ENCODE measurements at regions not wholly inside any gene's neighbourhood (a gene's known extent, or its start where the extent isn't known, plus 50 kb on each side); places are given as distances from the start of the nearest gene placed in this dataset.

DNA sequence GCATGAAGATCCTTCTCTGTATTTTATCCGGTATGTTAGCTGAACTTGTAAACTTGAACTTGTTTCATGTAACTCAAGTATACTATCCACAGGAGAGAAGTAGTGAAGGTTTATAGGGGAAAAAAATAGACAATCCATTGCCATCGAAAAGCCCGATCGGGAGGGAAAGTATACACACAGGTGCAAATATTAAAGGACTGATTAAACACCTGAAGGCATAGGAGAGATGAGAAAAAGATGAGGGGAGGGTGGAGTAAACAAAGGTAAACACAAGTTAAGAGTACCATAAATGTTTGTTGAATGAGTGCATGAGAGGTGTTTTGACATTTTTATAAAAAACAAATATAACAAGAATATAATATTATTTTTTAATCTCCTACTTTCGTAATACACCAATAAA is 64.3 kb upstream of the CITED2 start:
- intact Hi-C loops (cut with DNase I; ENCODE audit: low total_unique reads), result no loop called here

DNA sequence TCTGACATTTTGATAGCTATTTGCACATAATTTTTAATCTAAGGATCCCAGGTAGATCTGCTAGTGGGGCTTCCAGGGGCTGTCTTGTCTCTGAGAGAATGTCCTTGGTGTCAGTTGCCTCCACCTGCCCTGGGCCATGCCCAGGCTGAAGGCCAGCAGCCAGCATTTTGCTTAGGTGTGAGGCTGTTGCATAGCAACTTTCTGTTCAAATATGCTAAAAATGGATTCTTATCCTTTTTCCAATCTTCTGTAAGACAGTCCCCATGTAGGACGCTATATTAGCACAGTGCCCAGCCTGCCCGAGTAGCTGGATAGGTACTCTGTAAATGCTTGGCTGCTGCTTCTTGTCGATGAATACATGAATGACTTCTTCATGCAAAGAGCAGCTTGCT is 62.5 kb upstream of the CITED2 start:
- Histone ChIP-seq H3K36me3 (ENCODE audit: low read depth, missing control alignments) (no peaks in the 10 kb centered on the region), H3K9me3 (no peaks in the 10 kb centered on the region), H3K4me1 (no peaks in the 10 kb centered on the region), H3K27me3 (no peaks in the 10 kb centered on the region), H3K27ac (no peak overlapping the region), H3K4me3 (no peak overlapping the region)
- intact Hi-C loops (cut with DNase I; ENCODE audit: low total_unique reads), result no loop called here
- TF ChIP-seq, protein P1, sequence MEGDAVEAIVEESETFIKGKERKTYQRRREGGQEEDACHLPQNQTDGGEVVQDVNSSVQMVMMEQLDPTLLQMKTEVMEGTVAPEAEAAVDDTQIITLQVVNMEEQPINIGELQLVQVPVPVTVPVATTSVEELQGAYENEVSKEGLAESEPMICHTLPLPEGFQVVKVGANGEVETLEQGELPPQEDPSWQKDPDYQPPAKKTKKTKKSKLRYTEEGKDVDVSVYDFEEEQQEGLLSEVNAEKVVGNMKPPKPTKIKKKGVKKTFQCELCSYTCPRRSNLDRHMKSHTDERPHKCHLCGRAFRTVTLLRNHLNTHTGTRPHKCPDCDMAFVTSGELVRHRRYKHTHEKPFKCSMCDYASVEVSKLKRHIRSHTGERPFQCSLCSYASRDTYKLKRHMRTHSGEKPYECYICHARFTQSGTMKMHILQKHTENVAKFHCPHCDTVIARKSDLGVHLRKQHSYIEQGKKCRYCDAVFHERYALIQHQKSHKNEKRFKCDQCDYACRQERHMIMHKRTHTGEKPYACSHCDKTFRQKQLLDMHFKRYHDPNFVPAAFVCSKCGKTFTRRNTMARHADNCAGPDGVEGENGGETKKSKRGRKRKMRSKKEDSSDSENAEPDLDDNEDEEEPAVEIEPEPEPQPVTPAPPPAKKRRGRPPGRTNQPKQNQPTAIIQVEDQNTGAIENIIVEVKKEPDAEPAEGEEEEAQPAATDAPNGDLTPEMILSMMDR (IDR thresholded peaks at IDR 0.05), result no peak
- no peak for TF ChIP-seq POLR2A (IDR thresholded peaks at IDR 0.05)
- 88 to 91% methylated on average over 3 of the region's 3 CpGs for WGBS, 2 donors
- no peak for DNase-seq

More for the DNA sequence above, 64.3 kb upstream of the CITED2 start:
- Histone ChIP-seq H3K9me3 (no peaks in the 10 kb centered on the region), H3K4me3 (no peak overlapping the region), H3K36me3 (ENCODE audit: low read depth, missing control alignments) (no peaks in the 10 kb centered on the region), H3K4me1 (no peaks in the 10 kb centered on the region), H3K27ac (no peak overlapping the region), H3K27me3 (no peaks in the 10 kb centered on the region)
- TF ChIP-seq, protein P1 (IDR thresholded peaks at IDR 0.05), result no peak
- TF ChIP-seq POLR2A (IDR thresholded peaks at IDR 0.05), result no peak
- DNase-seq, result no peak
- WGBS, 2 donors, result 95 to 97% methylated on average over 5 of the region's 5 CpGs

- Histone ChIP-seq H3K4me3 (no peak overlapping the region), H3K27me3 (no peaks in the 10 kb centered on the region), H3K9me3 (no peaks in the 10 kb centered on the region), H3K36me3 (ENCODE audit: low read depth, missing control alignments) (no peaks in the 10 kb centered on the region), H3K27ac (no peak overlapping the region), H3K4me1 (no peaks in the 10 kb centered on the region)
- 74 to 80% methylated on average over 7 of the region's 7 CpGs for WGBS, 2 donors
- intact Hi-C loops (cut with DNase I; ENCODE audit: low total_unique reads), result no loop called here
- DNase-seq, result no peak
- TF ChIP-seq, protein P1 (IDR thresholded peaks at IDR 0.05), result no peak
These were observed 61.9 kb upstream of the CITED2 start for GRCh38 chr6:139436200-139436956.

GRCh38 chr6:139433631-139434419 is 59.4 kb upstream of the CITED2 start:
- no peaks in the 10 kb centered on the region for H3K36me3 ChIP-seq (ENCODE audit: low read depth, missing control alignments)
- no peaks in the 10 kb centered on the region for H3K27me3 ChIP-seq
- TF ChIP-seq, protein P1 (IDR thresholded peaks at IDR 0.05), result no peak
- H3K4me3 ChIP-seq, result no peak overlapping the region
- no peak overlapping the region for H3K27ac ChIP-seq
- no peak for DNase-seq
- H3K9me3 ChIP-seq, result no peaks in the 10 kb centered on the region
- no peaks in the 10 kb centered on the region for H3K4me1 ChIP-seq
- intact Hi-C loops (cut with DNase I; ENCODE audit: low total_unique reads), result no loop called here
- WGBS, 2 donors, result 49 to 88% methylated on average over 2 of the region's 2 CpGs
